ENCODE measurements at regions not wholly inside any gene's neighbourhood (a gene's known extent, or its start where the extent isn't known, plus 50 kb on each side); places are given as distances from the start of the nearest gene placed in this dataset.

- no peak for FAIRE-seq
- no peak for TF ChIP-seq POLR2A (IDR thresholded peaks at IDR 0.05; ENCODE audit: low read depth, low read length)
Measured at GRCh38 chr4:28772066-28772465, 1911.4 kb downstream of the STIM2 start.

GRCh38 chr4:28772788-28773187 is 1912.1 kb downstream of the STIM2 start:
- FAIRE-seq (no peak), DNase-seq (ENCODE audit: insufficient read length, low spot score) (no peak)
- no peak for TF ChIP-seq POLR2A (IDR thresholded peaks at IDR 0.05; ENCODE audit: low read depth, low read length)

More at GRCh38 chr4:28772066-28772465, 1911.4 kb downstream of the STIM2 start:
- no peak for DNase-seq (ENCODE audit: insufficient read length, low spot score)

DNA sequence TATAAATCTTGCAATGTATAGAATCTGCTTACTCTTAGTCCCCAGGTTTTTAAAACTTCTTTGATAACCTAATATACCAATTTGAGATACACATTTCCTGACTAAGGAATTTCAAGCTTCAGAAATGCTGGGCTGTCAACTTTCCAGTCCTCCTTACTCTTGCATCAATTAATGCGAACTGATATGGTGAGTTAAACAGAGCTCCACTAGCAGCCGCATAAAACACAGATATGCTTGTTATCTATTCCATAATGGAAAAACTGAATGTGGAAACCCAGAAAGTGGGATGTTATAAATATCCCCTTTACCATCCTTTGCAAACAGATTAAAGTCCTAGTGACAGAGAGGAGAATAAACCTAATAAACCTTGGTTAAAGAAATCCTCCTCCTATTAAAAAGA is 1913.7 kb downstream of the STIM2 start:
- no peak for FAIRE-seq
- TF ChIP-seq POLR2A (IDR thresholded peaks at IDR 0.05; ENCODE audit: low read depth, low read length) = no peak
- no peak for DNase-seq (ENCODE audit: insufficient read length, low spot score)

- FAIRE-seq (no peak), DNase-seq (ENCODE audit: insufficient read length, low spot score) (no peak)
- TF ChIP-seq POLR2A (IDR thresholded peaks at IDR 0.05; ENCODE audit: low read depth, low read length) = no peak
Measured at GRCh38 chr4:28776004-28776403, 1915.4 kb downstream of the STIM2 start.

DNA sequence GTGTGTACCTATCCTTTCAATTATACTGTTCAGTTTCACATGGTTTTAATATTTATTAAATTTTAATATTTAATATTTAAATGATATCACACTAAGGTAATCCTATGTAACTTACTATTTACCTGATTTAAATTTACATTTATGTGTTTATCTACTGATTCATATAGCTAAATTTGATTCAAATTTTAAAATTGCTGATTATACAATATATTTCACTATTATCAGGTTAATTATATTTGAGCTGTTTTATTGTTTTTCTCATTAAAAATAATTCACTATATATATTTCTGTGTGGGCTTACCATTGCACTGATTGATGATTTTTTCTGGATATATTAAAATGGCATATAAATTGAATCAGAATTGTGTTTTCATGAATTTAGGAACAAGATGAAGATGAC is 1923.5 kb downstream of the STIM2 start:
- FAIRE-seq (no peak), DNase-seq (ENCODE audit: insufficient read length, low spot score) (no peak)
- TF ChIP-seq POLR2A (IDR thresholded peaks at IDR 0.05; ENCODE audit: low read depth, low read length) = no peak

GRCh38 chr4:28787947-28788346 is 1927.3 kb downstream of the STIM2 start:
- TF ChIP-seq POLR2A (IDR thresholded peaks at IDR 0.05; ENCODE audit: low read depth, low read length) = no peak
- FAIRE-seq (no peak), DNase-seq (ENCODE audit: insufficient read length, low spot score) (no peak)

DNA sequence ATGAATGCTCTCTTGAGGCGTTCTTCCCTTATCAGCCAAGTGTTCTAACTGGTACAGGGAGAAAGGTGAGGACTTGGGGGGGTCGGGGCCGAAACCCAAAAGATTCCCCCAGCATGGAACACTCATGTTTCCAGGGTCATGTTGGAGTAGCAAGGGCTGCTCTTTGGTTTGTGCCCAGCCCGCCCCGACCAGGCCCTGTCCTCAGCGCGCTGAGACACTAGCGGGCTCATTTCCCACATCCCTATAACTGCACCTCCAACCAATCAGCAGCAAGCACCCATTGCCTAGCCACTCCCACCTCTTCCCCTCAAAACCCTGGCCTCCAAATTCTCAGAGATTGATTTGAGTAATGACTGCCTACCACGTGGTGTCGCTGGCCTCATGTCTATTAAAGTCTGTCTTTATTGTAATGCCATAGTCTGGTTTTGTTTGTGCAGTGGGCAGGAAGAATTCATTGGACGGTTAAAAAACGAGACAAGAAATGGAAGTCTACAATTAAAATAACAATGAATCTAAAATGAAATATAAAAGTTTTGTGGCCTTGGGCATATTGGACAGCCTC is 1928.4 kb downstream of the STIM2 start:
- DNase-seq (ENCODE audit: insufficient read length, low spot score) (no peak), FAIRE-seq (no peak)
- TF ChIP-seq POLR2A (IDR thresholded peaks at IDR 0.05; ENCODE audit: low read depth, low read length) = no peak

- TF ChIP-seq POLR2A (IDR thresholded peaks at IDR 0.05; ENCODE audit: low read depth, low read length) = no peak
- no peak for DNase-seq (ENCODE audit: insufficient read length, low spot score)
- no peak for FAIRE-seq
Measured at GRCh38 chr4:28792917-28793597, 1927.1 kb upstream of the PCDH7 start.

- DNase-seq (ENCODE audit: insufficient read length, low spot score) (no peak), FAIRE-seq (no peak)
- TF ChIP-seq POLR2A (IDR thresholded peaks at IDR 0.05; ENCODE audit: low read depth, low read length) = no peak
Measured at GRCh38 chr4:28799696-28800095, 1920.5 kb upstream of the PCDH7 start.

DNA sequence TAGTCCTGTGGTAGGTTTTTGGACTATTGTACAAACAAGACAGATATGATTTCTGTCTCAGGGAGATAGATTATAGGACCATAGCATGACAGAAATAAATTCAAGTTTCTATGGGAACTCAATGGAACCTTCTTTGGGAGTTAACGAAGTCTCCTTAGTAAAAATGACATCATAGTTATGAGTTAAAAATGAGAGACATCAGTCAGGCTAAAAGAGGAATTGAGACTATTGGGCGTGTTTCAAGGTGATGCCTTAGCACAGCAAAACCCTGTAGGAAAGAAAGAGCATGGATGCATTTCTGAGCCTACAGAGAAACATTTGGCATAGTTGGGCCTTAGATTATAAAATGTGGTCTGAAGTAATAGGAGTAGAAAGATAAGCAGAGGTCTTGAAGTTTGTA is 1909.1 kb upstream of the PCDH7 start:
- FAIRE-seq = no peak
- no peak for TF ChIP-seq POLR2A (IDR thresholded peaks at IDR 0.05; ENCODE audit: low read depth, low read length)

DNA sequence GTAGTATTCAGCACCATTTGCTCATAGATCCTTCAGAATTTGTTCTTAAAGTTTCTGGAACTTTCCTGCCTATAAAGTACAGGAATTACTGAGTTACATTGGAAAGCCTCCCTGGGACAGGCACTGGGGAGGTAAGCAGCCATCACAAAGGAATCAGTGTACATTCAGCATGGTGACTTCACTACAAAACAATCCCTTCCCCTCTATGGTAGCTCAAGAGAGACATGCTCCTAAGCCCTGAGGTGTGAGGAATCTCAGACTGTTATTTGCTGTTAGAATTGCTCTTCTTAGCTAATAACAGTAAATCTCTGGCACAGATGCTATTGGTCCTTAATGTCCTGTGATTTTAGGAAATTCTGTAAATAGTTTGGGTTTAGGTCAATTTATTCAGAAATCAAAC is 1898.0 kb upstream of the PCDH7 start:
- TF ChIP-seq POLR2A (IDR thresholded peaks at IDR 0.05; ENCODE audit: low read depth, low read length) = no peak
- no peak for FAIRE-seq

More for the DNA sequence above, 1909.1 kb upstream of the PCDH7 start:
- DNase-seq (ENCODE audit: insufficient read length, low spot score) = no peak

DNA sequence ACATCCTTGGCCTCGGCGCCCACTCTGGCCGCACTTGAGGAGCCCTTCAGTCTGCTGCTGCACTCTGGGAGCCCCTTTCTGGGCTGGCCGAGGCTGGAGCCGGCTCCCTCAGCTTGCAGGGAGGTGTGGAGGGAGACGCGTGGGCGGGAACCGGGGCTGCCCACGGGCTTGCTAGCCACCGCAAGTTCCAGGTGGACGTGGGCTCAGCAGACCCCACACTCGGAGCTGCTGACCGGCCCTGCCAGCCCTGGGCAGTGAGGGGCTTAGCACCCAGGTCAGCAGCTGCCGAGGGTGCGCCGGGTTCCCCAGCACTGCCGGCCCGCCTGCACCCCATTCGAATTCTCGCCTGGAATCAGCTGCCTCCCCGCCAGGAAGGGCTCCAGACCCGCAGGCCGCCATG is 1892.3 kb upstream of the PCDH7 start:
- no peak for TF ChIP-seq POLR2A (IDR thresholded peaks at IDR 0.05; ENCODE audit: low read depth, low read length)
- no peak for DNase-seq (ENCODE audit: insufficient read length, low spot score)
- no peak for FAIRE-seq

More for the DNA sequence above, 1898.0 kb upstream of the PCDH7 start:
- DNase-seq (ENCODE audit: insufficient read length, low spot score) = no peak

DNA sequence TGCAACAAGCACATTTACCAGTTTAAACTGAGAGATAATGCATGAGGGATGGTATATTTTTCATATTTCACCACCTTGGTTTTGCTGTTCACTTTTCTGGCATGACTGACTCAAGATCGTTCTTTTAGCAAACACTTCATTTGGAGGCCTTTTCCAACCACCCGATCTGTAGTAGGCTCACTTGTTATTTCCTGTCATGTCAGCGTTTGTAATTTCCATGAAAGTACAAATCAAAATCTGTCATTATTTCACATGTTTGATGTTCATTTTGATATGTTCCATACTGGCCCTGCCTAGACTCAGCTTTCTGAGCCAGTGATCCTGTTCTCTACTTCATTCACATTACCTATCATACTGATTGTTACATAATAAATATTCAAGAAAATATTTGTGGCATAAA is 1888.3 kb upstream of the PCDH7 start:
- no peak for TF ChIP-seq POLR2A (IDR thresholded peaks at IDR 0.05; ENCODE audit: low read depth, low read length)
- FAIRE-seq (no peak), DNase-seq (ENCODE audit: insufficient read length, low spot score) (no peak)

- TF ChIP-seq POLR2A (IDR thresholded peaks at IDR 0.05; ENCODE audit: low read depth, low read length) = no peak
- DNase-seq (ENCODE audit: insufficient read length, low spot score) (no peak), FAIRE-seq (no peak)
Measured at GRCh38 chr4:28832444-28832843, 1887.7 kb upstream of the PCDH7 start.

- FAIRE-seq (no peak), DNase-seq (ENCODE audit: insufficient read length, low spot score) (no peak)
- no peak for TF ChIP-seq POLR2A (IDR thresholded peaks at IDR 0.05; ENCODE audit: low read depth, low read length)
Measured at GRCh38 chr4:28834120-28834519, 1886.0 kb upstream of the PCDH7 start.
